NCI-H1436 treated with DMSO at 0.1 percent for 48 hours (cell line): ENCODE measurements at regions not wholly inside any gene's neighbourhood (a gene's known extent, or its start where the extent isn't known, plus 50 kb on each side); places are given as distances from the start of the nearest gene placed in this dataset.
A peak's percentile ranks its signal among the peaks of the same experiment; 100 is the strongest.

Experiments
- DNase-seq: peaks from one replicate; lab custom pipeline; 2025; lab: John Stamatoyannopoulos, UW

GRCh38 chr1:213649373-213649772 lies 338.4 kb upstream of the PROX1 start:
- DNase-seq: peak; percentile 35

- no peak for DNase-seq
These were observed 337.2 kb upstream of the PROX1 start for GRCh38 chr1:213650603-213651002.

- DNase-seq: no peak
These were observed 336.7 kb upstream of the PROX1 start for GRCh38 chr1:213651077-213651476.

- no peak for DNase-seq
These were observed 335.7 kb upstream of the PROX1 start for GRCh38 chr1:213652109-213652508.

- no peak for DNase-seq
These were observed 331.7 kb upstream of the PROX1 start for GRCh38 chr1:213656039-213656438.

- DNase-seq: no peak
These were observed 331.3 kb upstream of the PROX1 start for GRCh38 chr1:213656503-213656902.

GRCh38 chr1:213657013-213657412 lies 330.8 kb upstream of the PROX1 start:
- DNase-seq: no peak

- DNase-seq: no peak
These were observed 329.9 kb upstream of the PROX1 start for GRCh38 chr1:213657879-213658278.

GRCh38 chr1:213658457-213658856 lies 329.3 kb upstream of the PROX1 start:
- DNase-seq: no peak

- DNase-seq: no peak
These were observed 327.9 kb upstream of the PROX1 start for GRCh38 chr1:213659580-213660547.

- DNase-seq: no peak
These were observed 326.5 kb upstream of the PROX1 start for GRCh38 chr1:213661302-213661701.

GRCh38 chr1:213666113-213666512 lies 321.7 kb upstream of the PROX1 start:
- no peak for DNase-seq

GRCh38 chr1:213666922-213667321 lies 320.9 kb upstream of the PROX1 start:
- no peak for DNase-seq

- no peak for DNase-seq
These were observed 318.3 kb upstream of the PROX1 start for GRCh38 chr1:213669512-213669911.

- DNase-seq: peak; percentile 51
These were observed 317.6 kb upstream of the PROX1 start for GRCh38 chr1:213669964-213670691.

GRCh38 chr1:213670692-213671023 lies 317.1 kb upstream of the PROX1 start:
- DNase-seq: no peak

GRCh38 chr1:213675043-213675442 lies 312.7 kb upstream of the PROX1 start:
- DNase-seq: no peak

GRCh38 chr1:213676736-213677135 lies 311.0 kb upstream of the PROX1 start:
- no peak for DNase-seq

GRCh38 chr1:213678348-213678747 lies 309.4 kb upstream of the PROX1 start:
- no peak for DNase-seq

- DNase-seq: no peak
These were observed 309.0 kb upstream of the PROX1 start for GRCh38 chr1:213678753-213679152.

GRCh38 chr1:213679153-213679552 lies 308.6 kb upstream of the PROX1 start:
- DNase-seq: no peak

GRCh38 chr1:213680677-213681325 lies 307.0 kb upstream of the PROX1 start:
- DNase-seq: no peak
